ENCODE measurements at regions not wholly inside any gene's neighbourhood (a gene's known extent, or its start where the extent isn't known, plus 50 kb on each side); places are given as distances from the start of the nearest gene placed in this dataset.

DNA sequence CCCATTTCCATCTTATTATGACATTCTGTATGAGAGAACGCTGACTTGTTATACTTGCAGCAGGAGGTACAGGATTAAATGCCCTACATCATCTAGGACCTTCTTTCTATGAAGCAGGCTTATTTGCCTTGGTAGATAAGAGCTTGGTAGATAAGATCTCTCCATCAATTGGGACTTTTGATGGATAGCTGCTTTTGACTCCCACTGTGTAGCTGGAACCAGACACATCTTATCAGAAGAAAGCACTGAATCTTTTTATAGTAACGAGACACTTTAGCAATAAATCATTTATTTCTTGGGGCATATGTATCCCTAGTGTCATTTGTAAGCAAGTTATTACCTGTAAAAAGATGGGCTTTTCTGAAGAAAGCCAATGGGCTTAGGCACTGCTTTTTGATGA is 613.9 kb downstream of the TECRL start:
- TF ChIP-seq, protein P1, sequence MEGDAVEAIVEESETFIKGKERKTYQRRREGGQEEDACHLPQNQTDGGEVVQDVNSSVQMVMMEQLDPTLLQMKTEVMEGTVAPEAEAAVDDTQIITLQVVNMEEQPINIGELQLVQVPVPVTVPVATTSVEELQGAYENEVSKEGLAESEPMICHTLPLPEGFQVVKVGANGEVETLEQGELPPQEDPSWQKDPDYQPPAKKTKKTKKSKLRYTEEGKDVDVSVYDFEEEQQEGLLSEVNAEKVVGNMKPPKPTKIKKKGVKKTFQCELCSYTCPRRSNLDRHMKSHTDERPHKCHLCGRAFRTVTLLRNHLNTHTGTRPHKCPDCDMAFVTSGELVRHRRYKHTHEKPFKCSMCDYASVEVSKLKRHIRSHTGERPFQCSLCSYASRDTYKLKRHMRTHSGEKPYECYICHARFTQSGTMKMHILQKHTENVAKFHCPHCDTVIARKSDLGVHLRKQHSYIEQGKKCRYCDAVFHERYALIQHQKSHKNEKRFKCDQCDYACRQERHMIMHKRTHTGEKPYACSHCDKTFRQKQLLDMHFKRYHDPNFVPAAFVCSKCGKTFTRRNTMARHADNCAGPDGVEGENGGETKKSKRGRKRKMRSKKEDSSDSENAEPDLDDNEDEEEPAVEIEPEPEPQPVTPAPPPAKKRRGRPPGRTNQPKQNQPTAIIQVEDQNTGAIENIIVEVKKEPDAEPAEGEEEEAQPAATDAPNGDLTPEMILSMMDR (conservative IDR thresholded peaks at IDR 0.05; ENCODE audit: low read length), result no peak
- TF ChIP-seq EZH2phosphoT487 (IDR thresholded peaks at IDR 0.05; ENCODE audit: borderline replicate concordance, low read depth, low read length), result no peak

All from OCI-LY7 (cell line).